HG02642 (cell line): ENCODE measurements at regions not wholly inside any gene's neighbourhood (a gene's known extent, or its start where the extent isn't known, plus 50 kb on each side); places are given as distances from the start of the nearest gene placed in this dataset.

Source experiments
- ATAC-seq: cut with Tn5 transposase; IDR thresholded peaks from one replicate; pipeline ENCODE4 v1.9.1; 2021; ENCODE audit warnings: mild to moderate bottlenecking; ENCODE audit not compliant: unreplicated experiment, poor library complexity

DNA sequence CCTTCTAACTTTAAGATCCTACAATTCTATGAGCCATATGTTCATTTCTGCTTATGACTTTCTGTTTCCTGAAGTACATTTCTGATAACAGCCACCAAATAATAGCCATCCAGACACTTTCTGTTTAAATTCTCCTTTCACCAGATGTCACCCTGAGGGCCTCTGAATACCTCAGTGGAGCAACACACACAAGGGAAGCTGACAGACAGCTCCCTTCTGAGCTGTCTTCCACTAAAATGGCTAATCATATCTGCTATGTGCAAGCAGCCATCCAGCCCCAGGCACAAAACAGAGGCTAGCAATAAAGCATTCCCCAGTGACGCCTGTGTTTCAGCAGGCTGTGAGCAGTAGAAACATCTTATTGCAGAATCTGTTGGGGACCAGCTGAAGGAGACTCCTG, 666.6 kb upstream of the UBE2E2 start:
- no peak for ATAC-seq

DNA sequence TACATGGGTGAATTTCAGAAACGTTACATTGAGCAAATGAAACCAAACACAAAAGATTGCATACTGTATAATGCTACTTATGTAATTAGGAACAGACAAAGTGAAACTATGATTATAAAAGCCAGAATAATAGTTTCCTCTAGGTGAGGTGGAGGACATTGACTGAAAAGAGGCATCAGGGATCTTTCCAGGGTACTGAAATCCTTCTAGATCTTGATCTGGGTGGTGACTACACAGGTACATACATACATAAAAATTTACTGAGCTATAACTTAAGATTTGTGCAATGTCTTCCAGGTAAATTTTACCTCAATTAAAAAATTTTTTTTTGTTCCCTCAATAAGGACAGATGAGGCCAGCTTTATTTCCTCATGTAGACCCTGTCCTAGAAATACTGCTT, 665.6 kb upstream of the UBE2E2 start:
- no peak for ATAC-seq

DNA sequence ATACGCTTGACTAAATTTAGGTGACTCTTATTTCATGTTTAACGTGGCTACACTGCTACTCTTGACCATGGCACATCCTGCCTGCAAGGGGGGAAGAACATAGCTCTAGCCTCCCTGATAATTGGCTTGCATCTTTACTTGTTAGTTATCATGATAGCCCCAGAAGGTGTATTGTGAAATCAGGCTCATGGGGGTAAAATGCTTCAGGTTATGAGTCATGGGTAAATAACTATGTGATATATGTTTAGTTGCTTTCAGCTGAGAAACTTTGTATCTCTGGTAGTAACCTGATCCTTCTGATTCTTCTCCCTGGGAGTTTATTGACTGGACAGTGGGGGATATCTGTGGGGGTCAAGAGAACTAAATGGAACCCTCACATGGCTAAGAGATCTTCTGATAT, 660.8 kb upstream of the UBE2E2 start:
- no peak for ATAC-seq

DNA sequence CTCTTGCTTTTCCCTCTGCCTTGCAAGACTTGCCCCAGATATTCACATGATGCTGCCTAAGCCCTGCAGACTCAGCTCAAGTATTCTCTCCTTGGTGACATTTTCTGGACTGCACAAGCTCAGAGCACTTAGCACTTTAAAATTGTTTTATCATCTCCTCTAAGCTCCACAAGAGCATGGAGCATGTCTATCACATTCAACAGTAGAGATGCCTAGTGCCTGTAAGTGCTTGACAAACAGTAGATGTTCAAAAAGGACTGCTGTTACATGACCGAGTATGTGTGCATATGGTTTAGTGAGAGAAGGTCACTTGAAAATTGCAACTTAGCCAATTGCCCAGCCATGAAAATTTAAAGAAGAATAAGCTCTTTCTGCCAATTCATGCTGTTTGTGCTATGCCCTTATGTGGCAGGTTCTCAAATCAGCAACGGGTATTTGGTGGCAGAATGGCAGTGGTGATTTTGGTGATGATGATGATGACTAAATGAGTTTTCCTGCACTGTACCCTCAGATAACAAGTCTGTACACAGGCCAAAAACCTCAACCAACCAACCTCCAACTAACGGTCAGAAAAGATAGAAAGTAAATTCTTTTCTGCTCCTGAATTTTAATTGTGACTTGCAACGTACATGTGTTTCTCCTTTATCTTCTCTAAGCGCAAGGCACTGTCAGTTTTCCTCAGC, 647.2 kb upstream of the UBE2E2 start:
- no peak for ATAC-seq

DNA sequence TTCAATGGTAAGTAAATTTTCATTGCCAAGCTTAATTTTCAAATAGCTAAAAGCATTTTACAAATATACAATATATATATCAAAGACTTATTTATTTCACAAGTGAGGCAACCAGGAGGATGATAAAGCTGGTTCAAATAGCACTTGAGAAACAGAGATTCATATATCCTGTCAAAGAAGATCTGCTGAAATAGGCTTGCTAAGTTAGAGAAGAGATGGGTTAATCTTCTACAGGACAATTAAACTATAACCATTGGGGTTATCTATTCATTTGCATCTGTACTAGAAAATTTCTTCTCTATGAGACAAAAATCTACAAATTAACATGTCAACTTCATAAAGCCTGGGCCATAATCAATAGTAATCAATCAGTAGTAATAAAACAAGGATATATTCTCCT, 637.7 kb upstream of the UBE2E2 start:
- no peak for ATAC-seq

DNA sequence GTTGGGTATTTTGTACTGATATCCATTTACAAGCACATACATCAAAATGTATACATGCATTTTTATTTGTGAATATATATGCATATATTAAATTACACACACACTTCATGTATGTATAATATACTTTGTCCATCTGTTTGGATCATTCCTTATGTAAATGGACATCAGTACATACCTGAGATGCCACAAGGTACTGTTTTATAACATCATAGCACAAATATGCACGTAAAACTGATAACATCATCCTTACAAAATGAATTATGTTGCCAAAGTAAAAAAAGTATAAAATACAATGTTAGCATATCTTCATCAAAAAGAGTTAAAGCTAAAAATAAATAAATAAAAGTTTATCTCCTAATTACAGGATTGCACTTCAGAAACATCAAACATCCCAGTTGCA, 634.8 kb upstream of the UBE2E2 start:
- ATAC-seq, result no peak

DNA sequence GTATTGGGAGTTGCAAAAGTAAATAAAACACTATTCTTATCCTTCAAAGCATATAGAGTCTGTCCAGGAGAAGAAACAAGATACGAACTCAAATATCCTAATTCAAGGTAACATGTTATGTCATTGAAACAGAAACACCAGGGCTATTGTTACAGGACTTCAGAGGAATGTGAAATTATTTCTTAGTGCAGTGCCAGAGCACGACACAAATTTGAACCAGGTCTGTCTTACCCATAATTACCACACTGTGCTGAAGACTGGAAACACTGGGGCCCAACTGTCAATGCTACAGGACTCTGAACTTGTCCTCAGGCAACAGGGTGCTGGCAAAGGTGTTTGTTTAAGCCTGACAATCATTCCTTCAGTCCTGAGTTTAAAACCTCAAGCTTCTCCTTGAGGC, 633.6 kb upstream of the UBE2E2 start:
- no peak for ATAC-seq

DNA sequence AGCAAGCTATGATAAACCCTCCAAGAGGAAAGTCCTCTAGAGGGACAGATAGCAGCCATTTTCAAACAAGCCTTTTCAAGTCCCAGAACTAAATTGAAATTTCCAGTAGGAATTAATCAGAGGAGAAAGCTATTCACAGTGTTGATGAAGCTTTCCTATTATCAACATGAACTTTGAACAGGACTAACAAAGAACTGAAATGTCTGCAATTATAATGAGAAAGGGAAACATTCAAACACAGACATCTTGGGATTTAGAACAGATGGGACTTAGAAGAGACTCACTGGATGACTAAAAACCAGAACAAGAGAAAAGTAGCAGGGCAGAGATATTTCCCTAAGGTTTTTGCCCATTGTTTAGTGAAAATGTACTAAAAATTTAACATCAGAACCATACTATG, 622.1 kb upstream of the UBE2E2 start:
- no peak for ATAC-seq

DNA sequence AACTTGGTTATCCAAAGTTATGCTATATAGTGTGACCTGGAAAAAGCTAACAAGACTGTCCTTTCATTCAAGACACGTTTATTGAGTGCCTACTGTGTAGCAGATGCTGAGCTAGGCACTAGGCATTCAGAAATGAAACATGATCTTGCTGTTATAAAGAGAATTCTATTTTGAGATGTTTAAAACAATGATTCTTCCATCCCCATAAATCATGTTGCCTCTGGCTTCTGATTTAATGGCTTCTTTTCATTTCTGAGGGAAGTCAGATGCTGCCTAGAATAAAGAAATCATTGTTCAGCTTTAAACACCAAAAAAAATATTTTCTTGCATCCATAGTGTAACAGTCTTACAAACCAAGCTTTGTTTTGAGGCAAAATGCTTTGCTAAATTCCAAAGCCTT, 620.9 kb upstream of the UBE2E2 start:
- ATAC-seq, result no peak

DNA sequence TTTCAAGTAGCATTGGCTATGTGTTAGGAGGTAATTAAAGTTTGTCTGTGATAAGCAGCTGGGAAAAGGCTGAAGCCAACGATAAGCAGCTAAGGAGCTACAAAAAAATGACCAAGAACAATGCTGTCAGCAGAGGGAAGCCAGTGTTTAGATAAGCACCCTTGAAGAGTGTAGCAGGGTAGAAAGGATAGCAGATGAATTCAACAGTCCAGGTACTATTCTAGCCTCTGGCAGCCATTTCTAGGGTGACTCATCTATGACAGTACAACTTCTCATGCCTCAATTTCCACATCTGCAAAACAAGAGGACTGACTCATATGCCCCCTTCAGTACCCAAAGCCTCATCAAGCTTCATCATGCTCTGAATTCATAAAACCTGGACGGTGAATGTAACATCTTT, 617.6 kb upstream of the UBE2E2 start:
- no peak for ATAC-seq

DNA sequence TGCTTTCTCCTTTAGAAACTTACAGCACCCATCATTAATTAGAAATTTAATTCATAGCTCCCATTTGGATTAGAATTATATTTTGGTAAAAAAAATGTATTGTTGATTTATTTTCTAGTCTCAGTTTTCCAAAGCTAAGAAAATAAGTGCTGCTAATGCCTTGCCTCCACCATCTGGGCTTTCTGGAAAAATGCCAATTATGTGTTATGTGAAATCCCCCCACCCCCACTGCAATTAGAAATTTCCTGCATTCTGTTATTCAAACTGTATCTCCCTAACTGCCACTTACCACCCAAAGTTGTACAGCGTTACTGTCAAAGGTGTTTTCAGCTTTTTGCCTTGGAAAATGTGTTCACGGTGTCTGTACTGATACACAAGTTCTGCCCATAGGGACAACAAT, 617.2 kb upstream of the UBE2E2 start:
- no peak for ATAC-seq

DNA sequence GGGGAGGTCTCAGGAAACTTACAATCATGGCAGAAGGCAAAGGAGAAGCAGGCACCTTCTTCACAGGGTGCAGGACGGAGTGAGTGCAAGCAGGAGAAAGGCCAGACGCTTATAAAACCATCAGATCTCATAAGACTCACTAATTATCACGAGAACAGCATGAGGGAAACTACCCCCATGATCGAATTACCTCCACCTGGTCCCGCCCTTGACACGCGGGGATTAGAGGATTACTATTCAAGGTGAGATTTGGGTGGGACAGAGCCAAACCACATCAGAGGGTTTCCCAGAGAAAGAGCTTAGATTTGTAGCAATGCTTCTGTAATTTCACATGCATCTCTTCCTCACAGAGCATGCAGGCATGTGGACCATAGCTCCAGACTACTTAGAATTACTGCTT, 615.7 kb upstream of the UBE2E2 start:
- no peak for ATAC-seq

DNA sequence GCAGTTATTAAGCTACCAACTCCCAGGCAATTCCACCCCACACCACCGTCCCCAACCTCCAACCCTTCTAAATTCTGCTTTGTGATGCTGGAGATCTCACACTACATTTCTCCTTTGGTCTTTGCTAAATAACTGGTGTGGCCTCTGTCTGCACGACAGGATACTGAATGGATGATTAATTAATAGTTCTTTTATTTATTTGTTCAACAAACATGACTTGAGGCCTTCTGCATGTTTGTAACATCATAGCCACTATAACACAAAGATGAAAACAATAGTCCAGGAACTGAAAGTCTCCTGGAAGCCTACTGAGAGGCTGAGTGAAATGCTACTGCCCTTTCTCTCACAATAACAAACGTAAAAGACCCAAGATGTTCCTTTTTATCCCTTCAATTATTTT, 609.5 kb upstream of the UBE2E2 start:
- no peak for ATAC-seq

DNA sequence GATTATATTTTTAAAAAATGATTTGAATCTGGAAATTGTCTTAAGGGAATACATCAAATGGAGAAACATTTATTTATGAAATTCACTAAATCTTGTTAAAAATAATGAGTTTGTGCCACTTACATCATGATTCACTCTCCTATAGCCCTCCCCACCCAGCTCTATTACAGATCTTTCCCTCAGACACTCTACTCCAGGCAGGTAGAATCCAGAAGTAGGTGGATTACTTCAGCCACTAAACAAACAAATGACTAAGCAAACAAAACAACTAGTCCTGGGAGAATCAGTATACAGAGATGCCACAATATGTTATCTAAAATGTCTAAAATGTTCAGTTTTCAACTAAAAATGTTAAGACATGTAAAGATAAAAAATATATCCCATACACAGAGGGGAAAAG, 608.1 kb upstream of the UBE2E2 start:
- no peak for ATAC-seq

DNA sequence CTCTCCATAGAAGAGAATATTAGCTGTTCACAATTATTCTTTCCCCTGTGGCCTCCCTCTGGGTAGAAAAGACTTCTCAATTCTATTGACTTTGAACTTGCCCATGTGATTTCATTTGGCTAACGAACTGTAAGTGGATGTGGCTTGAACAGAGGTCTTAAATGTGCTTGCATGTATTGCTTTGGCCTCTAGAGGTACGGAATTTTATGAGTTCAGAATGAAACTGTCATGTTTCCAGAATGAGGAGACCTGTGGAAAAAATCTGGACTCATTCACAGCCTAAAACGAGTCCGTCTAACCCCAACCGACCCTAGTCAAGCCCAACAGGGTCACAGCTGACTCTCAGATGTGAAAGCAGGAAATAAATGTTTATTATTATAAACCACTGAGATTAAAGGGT, 596.7 kb upstream of the UBE2E2 start:
- no peak for ATAC-seq

DNA sequence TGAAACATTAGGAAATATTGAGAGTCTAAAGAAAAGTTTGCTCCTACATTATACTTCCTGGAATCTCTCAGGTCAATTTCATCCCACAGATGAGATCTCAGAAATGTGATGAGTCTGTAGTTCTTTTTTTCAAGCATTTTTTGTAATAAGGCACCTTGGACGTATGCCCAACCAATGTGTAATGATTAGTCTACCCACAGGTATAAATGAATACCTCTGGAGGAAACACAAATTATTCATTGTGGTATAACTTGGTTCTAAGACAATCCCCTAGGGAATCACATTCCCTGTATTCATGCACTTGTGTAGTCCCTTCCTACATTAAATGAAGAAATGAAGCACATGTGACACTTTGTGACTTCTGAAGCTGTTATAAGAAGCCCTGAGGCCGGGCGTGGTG, 596.2 kb upstream of the UBE2E2 start:
- ATAC-seq, result no peak

DNA sequence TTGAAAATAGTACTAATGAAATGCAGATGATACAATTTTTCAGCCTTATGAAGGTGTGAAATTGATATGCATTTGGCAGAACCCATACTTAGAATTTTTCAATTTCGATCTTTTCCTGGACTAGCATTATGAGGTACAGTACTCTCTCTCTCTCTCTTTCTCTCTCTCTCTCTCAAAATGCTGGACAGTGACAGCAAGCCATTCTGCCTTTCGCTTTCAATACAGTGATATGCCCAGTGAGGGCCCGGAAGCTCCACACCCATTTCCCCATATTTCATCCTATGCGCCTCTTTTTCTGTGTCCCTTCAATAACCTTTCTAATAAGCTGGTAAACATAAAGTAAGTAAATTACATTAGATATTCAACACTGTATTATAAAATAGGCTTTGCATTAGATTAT, 595.0 kb upstream of the UBE2E2 start:
- ATAC-seq, result no peak

DNA sequence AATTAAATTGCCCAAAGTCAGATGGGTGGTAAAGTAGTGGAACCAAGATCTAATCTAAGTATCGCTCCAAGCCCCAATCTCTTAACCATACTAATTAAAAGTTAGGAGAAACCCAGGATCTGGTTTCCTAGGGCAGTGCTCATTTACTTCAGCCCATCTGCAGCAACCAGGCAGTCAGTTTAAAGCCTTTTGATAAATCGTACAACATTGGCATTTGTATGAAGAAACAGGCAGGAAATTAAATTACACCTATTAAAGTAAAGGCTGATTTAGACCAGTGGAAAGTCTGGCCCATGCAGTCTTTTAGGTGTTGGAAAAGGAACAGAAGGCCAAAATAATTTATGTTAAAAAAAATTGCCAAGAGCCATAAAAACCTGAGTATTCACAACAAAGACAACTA, 594.4 kb upstream of the UBE2E2 start:
- no peak for ATAC-seq

DNA sequence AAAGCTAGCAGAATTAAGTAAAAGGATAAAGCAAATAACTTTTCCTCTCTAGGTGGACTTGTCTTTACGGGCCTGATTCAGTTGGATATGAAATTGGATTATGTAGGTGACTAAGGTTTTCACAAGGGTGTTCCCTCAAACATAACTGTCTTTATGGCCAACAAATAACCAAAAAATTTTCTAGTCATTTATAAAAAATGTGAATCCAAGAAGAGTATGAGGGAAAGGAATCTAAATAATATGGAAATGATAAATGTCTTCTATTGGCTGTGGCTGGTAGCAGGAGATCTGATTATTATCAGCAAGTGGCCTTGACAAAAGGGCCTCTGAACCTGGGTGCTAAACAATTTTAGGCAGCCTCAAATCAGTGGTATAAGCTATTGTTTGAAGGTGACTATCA, 594.0 kb upstream of the UBE2E2 start:
- no peak for ATAC-seq

DNA sequence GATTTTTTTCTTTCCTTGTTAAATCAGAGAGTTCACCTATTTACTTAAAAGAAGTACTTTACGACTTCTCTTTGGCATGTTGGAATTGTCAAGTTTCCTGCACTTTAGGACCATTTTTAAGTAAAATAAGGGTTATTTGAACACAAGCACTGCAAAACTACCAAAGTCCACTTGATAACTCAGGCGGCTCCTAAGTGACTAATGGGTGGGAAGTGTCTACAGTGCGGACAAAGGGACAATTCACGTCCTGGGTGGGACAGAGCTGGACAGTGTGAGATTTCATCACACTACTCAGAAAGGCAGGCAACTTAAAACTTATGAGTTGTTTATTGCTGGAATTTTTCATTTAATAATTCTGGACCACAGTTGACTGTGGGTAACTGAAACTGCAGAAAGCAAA, 590.2 kb upstream of the UBE2E2 start:
- ATAC-seq, result no peak

DNA sequence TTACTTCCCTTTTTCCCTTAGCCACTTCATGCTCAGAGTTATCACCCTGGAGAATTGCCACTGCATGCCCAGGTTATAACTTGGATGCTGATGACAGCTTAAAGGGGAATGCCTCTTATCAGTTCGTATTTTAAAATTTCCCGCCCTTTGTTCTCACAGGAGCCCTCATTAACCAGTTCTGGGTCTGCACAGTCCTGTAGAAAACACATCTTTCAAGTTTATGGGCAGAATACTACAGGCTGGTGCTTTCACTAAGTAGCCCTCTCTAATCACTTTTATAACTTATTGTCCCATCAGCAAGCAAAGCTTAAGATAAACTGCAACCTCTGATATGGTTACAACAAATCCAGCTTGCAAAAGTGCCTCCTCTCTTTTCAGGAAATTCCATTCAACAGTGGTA, 587.3 kb upstream of the UBE2E2 start:
- ATAC-seq, result no peak

DNA sequence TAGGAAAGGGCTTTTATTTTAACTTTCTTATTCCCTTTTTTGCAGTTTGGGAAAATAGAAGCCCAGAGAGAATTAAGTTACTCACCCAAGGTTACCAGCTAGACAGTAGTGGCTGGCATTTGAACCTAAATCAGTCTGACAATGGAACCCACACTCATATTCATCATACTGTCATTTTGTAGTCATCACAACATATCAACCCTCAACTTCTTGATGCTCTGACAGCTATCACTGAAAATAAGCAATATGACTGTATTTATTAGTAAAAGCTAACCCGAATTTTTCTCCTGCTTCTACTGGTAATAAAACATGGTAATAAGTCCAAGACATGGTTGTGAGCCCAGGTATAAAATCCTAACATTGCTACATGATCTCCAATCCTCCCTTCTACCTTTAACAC, 585.8 kb upstream of the UBE2E2 start:
- ATAC-seq, result no peak

DNA sequence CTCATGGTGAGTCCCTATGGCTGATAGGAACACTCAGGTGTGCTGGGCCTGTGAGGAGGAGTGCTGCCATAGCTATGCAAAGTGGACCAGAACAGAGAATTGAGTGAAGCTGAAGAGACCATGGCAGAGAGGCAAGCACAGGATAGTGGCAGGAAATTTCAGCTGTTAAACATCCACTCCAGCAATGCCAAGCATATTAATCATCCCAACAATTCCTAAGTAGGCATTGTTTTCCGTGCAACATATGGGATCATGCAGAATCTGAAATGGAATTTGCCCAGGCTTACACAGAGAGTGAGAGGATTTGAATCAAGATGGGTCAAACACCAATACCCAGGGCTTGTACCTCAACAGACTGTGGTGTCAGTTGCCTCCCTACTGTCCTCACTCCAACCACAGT, 582.6 kb upstream of the UBE2E2 start:
- ATAC-seq, result no peak
